HG03558 (cell line): ENCODE measurements at regions not wholly inside any gene's neighbourhood (a gene's known extent, or its start where the extent isn't known, plus 50 kb on each side); places are given as distances from the start of the nearest gene placed in this dataset.
"Not testable (repeated sequence)": the region's sequence is repeated elsewhere in the genome, so short reads cannot be mapped to it uniquely, and the experiment has no call there.

ENCODE experiments used
- ATAC-seq: cut with Tn5 transposase; IDR thresholded peaks from one replicate; pipeline ENCODE4 v1.9.1; 2021; ENCODE audit warnings: moderate number of reproducible peaks; ENCODE audit not compliant: unreplicated experiment; ENCODE audit errors: extremely low read depth

- no peak for ATAC-seq
These were observed 64.1 kb upstream of the TMPRSS2 start for GRCh38 chr21:41571938-41572510.

GRCh38 chr21:41570791-41571355 lies 62.9 kb upstream of the TMPRSS2 start:
- ATAC-seq: peak; percentile 82

- no peak for ATAC-seq
These were observed 60.8 kb upstream of the TMPRSS2 start for GRCh38 chr21:41568606-41569385.

- ATAC-seq: no peak
These were observed 60.0 kb upstream of the TMPRSS2 start for GRCh38 chr21:41567901-41568510.

GRCh38 chr21:41567237-41567636 lies 59.3 kb upstream of the TMPRSS2 start:
- not testable (repeated sequence) for ATAC-seq

- ATAC-seq: no peak
These were observed 58.6 kb upstream of the TMPRSS2 start for GRCh38 chr21:41566500-41567014.

- ATAC-seq: no peak
These were observed 57.6 kb upstream of the TMPRSS2 start for GRCh38 chr21:41565550-41565949.

GRCh38 chr21:41564871-41565274 lies 56.9 kb upstream of the TMPRSS2 start:
- ATAC-seq: no peak

GRCh38 chr21:41562101-41563000 lies 54.4 kb upstream of the TMPRSS2 start:
- no peak for ATAC-seq

GRCh38 chr21:41561701-41562100 lies 53.7 kb upstream of the TMPRSS2 start:
- no peak for ATAC-seq

GRCh38 chr21:41560661-41561158 lies 52.8 kb upstream of the TMPRSS2 start:
- ATAC-seq: no peak

- no peak for ATAC-seq
These were observed 52.0 kb upstream of the TMPRSS2 start for GRCh38 chr21:41559658-41560631.

- no peak for ATAC-seq
These were observed 50.9 kb upstream of the TMPRSS2 start for GRCh38 chr21:41558842-41559241.

GRCh38 chr21:41557884-41558283 lies 49.9 kb upstream of the TMPRSS2 start:
- ATAC-seq: no peak
